HG02973 (cell line): ENCODE measurements at regions not wholly inside any gene's neighbourhood (a gene's known extent, or its start where the extent isn't known, plus 50 kb on each side); places are given as distances from the start of the nearest gene placed in this dataset.

Experiments
- ATAC-seq: cut with Tn5 transposase; IDR thresholded peaks from one replicate; pipeline ENCODE4 v1.9.1; 2021; ENCODE audit warnings: moderate library complexity; ENCODE audit not compliant: unreplicated experiment

DNA sequence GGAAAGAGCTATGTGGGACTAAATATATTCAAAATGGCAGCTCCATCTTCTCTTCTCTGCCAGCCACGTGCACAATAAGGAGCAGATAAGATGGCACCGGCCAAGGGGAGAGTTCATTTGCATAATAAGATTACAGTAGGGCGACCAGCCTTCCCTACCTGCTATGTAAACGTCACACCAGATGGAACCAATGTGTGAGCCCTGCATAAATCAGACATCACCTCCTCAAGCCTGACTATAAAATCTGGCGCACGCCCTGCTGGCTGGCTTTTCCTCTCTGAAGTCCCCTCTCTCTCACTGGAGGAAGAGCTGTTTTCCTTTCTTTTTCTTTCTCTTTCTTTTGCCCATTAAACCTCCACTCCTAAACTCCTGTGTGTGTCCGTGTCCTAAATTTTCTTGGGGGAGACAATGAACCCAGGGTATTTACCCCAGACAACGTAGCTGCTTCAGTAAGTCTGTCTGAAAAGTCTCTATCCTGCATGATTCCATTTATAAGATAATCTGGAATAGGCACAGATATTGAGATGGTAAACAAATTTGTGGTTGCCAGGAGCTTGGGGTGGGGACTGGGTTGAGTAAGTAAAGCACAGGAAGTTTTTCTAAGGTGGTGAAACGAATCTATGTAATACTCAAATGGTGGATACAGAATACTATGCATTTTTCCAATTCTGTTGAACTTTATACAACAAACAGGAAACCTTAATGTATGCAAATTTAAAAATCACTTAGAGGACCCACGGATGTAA lies 670.0 kb upstream of the KIRREL3 start:
- no peak for ATAC-seq

GRCh38 chr11:127656116-127656836 lies 655.7 kb upstream of the KIRREL3 start:
- ATAC-seq, result no peak

DNA sequence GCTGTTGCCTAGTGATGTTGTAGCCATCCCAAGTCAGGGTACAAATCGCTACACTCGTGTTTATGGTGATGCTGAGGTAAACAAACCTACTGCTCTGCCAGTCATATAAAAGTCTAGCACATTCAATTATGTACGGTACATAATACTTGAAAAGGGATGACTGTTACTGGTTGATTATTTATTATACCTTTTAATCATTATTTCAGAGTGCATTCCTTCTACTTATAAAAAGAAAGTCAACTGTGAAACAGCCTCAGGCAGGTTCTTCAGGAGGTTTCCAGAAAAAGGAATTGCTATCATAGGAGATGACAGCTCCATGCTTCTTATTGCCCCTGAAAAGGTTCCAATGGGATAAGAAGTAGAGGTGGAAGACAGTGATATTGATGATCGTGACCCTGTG lies 652.5 kb upstream of the KIRREL3 start:
- no peak for ATAC-seq

GRCh38 chr11:127651888-127652221 lies 651.3 kb upstream of the KIRREL3 start:
- peak; percentile 45 for ATAC-seq

GRCh38 chr11:127651175-127651887 lies 650.8 kb upstream of the KIRREL3 start:
- no peak for ATAC-seq

- no peak for ATAC-seq
Measured at GRCh38 chr11:127649958-127650357, 649.4 kb upstream of the KIRREL3 start.

- no peak for ATAC-seq
Measured at GRCh38 chr11:127649071-127649470, 648.5 kb upstream of the KIRREL3 start.

DNA sequence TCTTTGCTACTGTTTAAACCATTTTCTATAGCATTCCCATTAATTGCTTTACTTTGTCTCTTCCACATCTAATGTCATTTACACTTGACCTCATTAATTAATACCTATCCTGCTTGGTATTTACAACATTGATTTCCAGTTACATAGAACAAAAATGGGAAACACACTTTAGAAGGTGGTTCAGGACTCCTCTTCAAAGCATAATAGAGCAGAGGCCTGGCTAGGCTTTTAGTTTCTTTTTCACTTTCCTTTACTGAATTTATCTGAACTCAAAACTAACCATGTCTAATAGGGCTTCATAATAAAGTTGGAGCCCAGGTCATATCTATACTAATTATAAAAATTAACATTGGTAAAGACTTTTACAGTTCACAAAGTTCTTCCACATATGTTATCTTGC lies 648.0 kb upstream of the KIRREL3 start:
- ATAC-seq, result no peak

DNA sequence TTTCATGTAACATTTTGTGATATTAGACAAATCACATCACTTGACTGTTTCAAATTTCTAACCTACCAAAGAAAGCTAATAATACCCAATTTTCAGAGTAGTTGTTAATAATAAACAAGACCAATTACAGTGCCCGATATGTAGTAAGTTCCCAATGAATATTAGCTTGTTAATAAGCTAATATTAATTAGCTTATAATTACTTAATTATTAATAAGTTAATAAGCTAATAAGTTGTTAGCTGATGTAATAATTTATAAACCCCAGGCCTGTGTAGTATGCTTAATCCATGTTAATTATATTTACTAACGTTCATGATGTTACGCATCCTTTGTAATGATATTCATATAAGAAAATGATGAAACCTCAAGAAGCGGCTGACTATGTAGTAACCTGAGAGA lies 643.8 kb upstream of the KIRREL3 start:
- no peak for ATAC-seq

- ATAC-seq, result no peak
Measured at GRCh38 chr11:127643268-127644058, 642.9 kb upstream of the KIRREL3 start.

DNA sequence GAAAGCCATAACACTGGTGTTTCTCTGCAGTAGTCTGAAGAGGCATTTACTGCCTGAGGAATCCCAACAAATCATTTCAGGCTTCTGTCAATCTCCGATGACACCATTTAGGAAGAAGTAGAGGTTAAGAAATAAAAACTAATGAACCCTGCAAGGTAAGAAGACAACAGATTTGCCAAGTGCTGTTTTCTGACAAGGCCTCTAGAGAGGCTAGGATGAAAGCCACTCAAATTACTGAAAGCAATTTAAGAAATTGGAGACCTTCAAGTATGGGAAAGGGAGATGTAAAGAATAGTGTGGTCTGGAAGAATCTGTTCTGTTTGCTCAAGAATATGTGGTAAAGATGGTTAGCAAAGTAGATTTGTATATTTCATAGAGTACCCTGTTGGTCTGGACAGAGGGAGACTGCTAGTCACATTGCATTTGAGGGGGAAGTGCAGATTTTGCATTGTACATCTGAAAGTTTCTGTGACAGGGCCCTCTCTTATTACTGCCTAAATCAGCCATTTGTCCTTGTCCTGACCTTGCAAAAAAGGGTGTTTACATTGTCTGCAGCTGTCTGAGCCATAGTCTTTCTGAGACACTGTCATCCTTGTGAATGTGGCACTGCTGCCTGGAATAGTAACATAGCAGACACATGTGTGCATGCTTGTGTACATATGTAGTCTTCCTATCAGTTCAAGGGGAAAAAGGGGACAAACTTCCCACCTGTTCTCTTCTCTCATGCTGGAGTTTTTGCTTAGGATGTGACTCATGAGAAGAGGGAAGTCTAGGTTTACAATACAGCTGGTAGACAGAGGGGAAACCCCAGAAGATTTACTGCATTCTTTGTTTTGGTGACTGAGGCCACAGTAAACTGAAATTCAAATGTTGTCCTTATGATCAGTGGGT lies 640.2 kb upstream of the KIRREL3 start:
- no peak for ATAC-seq

DNA sequence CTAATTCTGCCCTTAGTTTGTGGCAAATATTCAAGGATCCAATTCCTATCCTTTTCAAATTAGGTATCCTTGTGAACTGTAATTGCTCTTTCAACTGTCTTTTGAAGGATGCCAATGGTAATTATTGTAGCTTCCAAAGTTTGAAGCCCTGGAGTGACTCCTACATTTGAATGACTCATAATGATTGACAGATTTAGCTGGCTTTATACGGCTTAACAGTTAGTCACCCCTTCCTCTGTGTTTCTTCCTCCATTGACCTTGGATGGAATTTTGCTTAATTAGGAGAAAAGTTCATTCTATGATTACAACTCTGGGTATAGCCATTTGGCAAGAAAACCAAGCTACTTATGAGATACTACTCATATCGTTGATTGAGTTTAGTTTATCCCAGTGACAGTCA lies 639.3 kb upstream of the KIRREL3 start:
- no peak for ATAC-seq

- peak; percentile 8 for ATAC-seq
Measured at GRCh38 chr11:127632976-127633680, 632.6 kb upstream of the KIRREL3 start.

DNA sequence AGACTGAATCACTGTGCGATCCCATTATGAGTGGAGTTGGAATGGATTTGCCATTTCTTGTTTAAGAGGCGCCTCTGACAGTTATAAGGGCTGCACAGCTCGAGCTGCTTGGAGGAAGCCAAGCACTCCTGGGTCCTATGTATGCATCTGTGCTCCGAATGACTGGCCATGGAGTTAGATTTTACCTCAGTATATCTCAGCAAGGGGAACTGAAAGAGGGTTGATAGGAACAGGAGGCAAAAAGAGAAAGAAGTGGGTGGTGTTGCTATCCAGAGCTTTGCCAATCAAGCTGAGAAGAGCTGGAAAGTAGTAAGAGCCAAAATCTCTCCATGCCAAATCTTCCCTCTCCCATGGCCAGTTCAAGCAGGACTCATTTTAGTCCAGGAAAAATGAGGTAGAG lies 632.0 kb upstream of the KIRREL3 start:
- ATAC-seq, result peak; percentile 64

DNA sequence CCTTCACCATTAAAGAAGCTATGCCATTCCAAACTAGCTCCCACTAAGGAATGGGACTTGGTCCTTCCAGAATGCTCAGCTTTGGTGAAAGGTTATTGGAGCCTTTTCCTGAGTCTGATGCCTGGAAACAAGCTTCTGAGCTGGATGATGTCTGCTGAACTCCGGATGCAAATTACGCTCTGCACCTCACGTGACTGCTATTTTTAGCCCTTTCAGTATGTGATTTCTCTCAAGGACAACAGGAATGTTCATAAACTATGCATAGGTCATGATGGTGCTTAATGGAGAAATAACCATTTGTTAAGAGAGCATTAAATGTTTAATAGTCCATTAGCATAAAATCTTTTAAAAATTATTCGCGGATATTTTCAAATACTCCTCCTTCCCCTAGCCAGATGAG lies 631.4 kb upstream of the KIRREL3 start:
- ATAC-seq, result no peak

GRCh38 chr11:127629200-127629599 lies 628.6 kb upstream of the KIRREL3 start:
- no peak for ATAC-seq

DNA sequence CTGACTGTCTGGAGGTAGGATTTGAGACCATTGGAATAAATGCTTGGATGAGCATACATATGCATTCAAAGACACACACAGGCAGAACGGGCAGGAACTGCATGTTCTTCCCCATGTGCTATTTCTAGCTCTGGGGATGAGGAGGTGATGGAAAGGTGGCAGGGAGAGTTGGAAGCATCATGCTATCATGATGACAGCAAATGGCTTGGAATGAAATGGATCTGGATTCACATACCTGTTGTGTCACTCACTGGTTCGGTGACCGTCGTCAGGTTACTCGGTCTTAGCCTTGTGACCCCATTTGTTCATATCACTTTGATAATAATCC lies 627.9 kb upstream of the KIRREL3 start:
- ATAC-seq, result no peak

DNA sequence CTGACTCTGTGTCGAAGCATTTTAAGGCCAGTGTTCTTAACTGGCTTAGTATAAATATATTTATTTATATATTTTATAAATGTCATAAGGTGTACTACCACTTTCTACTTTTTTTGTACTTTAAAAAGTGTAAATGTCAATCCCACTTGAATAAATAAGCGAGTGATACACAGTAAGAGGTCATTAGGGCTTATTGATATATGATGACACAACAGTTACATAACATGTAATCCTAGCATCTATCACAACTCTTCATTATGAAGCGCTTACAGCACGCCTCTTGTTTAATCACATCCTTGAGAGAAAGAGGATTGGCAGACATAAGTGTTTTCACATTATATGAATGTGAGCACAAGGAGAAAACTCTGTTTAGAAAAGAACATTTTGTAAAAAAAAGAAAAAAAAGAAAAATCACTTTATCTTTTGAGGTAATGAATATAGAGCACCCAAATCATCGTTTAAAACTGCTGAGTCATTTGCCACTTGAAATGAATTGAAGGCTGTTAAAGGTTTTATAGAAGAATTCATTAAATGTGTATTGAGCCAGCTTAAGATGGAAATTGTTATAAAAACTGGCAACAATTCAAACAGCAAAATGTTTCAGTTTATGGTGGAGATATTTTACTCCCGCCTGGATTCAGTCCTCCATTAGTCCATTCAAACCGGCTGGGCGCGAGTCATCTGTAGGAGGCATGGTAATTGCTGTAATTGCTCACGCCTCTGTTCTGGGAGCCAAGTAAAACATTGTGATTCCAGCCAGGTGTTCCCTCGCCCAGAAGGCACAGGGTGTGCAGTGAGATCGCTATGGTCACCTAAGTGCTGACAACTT lies 627.3 kb upstream of the KIRREL3 start:
- ATAC-seq, result no peak

DNA sequence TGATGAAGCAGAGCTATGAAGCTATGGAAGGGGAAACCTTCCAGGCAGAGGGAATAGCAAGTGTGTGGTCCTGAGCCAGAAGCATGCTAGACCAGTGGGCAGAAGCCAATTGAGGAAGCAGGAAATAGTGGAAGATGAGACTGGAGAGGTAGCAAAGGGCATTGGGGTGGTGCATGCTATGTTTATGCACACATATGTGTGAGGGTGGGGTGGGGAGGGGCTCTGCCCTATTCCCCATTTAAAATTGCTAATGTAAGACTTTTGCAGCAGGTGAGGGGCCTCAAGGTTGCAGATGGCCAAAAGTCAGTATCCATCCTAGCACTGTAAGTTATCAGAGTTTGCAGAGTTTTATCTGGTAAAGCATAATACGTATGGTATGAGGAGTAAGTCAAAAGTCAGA lies 626.6 kb upstream of the KIRREL3 start:
- ATAC-seq, result no peak
